WTC11 (cell line): ENCODE measurements at regions not wholly inside any gene's neighbourhood (a gene's known extent, or its start where the extent isn't known, plus 50 kb on each side); places are given as distances from the start of the nearest gene placed in this dataset.

Experiments used
- ATF3 ChIP-seq: sonication (generic); formaldehyde crosslinking; conservative IDR thresholded peaks from 2 replicates; pipeline ENCODE4 v1.8.1; 2022; ENCODE audit warnings: mild to moderate bottlenecking, missing genetic modification reagents
- CTCF ChIP-seq: fragments of 200-600 bp; IDR thresholded peaks from 2 replicates; pipeline ENCODE4 v1.8.0; 2022; ENCODE audit warnings: antibody characterized with exemption
- ESRRA ChIP-seq: sonication (generic); formaldehyde crosslinking; IDR thresholded peaks from 2 replicates; pipeline ENCODE4 v1.8.1; 2022; ENCODE audit warnings: mild to moderate bottlenecking, missing genetic modification reagents, borderline replicate concordance
- MAX ChIP-seq: sonication (generic); formaldehyde crosslinking; IDR thresholded peaks from 2 replicates; pipeline ENCODE4 v1.8.0; 2022; ENCODE audit warnings: mild to moderate bottlenecking, missing genetic modification reagents
- NR2C2 ChIP-seq: sonication (generic); formaldehyde crosslinking; IDR thresholded peaks from 2 replicates; pipeline ENCODE4 v1.8.0; 2022; ENCODE audit warnings: mild to moderate bottlenecking, missing genetic modification reagents
- TF ChIP-seq, protein P1 (sequence below): sonication (generic); formaldehyde crosslinking; IDR thresholded peaks from 2 replicates; pipeline ENCODE4 v1.8.1; 2022; ENCODE audit warnings: low read depth, missing genetic modification reagents, borderline replicate concordance
- TF ChIP-seq, protein P2 (sequence below): sonication (generic); formaldehyde crosslinking; IDR thresholded peaks from 2 replicates; pipeline ENCODE4 v1.8.0; 2023; ENCODE audit warnings: mild to moderate bottlenecking, missing genetic modification reagents

DNA sequence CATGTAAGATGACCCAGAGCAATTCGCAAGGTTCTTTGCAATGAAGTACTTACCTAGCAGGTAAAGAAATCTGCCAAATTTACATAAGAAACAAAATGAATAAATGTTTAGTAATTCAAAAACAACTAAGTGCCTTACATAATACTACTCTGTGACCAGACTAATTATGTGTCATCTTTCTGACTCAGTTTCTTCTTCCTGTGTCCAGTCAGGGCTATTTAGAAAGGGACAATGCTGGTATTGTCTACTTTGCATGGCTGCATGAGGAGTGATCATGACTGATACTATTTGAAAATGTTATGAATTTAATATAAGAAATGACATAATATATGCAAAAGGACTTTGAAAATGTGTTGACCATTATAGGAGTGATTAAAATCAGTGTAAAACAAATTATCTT lies 210.0 kb downstream of the TMEM161B start:
- TF ChIP-seq ATF3 (CRISPR knock-in tag) = no peak
- TF ChIP-seq, protein P1, sequence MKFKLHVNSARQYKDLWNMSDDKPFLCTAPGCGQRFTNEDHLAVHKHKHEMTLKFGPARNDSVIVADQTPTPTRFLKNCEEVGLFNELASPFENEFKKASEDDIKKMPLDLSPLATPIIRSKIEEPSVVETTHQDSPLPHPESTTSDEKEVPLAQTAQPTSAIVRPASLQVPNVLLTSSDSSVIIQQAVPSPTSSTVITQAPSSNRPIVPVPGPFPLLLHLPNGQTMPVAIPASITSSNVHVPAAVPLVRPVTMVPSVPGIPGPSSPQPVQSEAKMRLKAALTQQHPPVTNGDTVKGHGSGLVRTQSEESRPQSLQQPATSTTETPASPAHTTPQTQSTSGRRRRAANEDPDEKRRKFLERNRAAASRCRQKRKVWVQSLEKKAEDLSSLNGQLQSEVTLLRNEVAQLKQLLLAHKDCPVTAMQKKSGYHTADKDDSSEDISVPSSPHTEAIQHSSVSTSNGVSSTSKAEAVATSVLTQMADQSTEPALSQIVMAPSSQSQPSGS (CRISPR knock-in tag) = no peak
- TF ChIP-seq ESRRA (CRISPR knock-in tag) = no peak
- TF ChIP-seq, protein P2, sequence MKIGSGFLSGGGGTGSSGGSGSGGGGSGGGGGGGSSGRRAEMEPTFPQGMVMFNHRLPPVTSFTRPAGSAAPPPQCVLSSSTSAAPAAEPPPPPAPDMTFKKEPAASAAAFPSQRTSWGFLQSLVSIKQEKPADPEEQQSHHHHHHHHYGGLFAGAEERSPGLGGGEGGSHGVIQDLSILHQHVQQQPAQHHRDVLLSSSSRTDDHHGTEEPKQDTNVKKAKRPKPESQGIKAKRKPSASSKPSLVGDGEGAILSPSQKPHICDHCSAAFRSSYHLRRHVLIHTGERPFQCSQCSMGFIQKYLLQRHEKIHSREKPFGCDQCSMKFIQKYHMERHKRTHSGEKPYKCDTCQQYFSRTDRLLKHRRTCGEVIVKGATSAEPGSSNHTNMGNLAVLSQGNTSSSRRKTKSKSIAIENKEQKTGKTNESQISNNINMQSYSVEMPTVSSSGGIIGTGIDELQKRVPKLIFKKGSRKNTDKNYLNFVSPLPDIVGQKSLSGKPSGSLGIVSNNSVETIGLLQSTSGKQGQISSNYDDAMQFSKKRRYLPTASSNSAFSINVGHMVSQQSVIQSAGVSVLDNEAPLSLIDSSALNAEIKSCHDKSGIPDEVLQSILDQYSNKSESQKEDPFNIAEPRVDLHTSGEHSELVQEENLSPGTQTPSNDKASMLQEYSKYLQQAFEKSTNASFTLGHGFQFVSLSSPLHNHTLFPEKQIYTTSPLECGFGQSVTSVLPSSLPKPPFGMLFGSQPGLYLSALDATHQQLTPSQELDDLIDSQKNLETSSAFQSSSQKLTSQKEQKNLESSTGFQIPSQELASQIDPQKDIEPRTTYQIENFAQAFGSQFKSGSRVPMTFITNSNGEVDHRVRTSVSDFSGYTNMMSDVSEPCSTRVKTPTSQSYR = no peak
- TF ChIP-seq CTCF = no peak
- no peak for TF ChIP-seq MAX
- TF ChIP-seq NR2C2 = no peak
